ENCODE measurements at regions not wholly inside any gene's neighbourhood (a gene's known extent, or its start where the extent isn't known, plus 50 kb on each side); places are given as distances from the start of the nearest gene placed in this dataset.

DNA sequence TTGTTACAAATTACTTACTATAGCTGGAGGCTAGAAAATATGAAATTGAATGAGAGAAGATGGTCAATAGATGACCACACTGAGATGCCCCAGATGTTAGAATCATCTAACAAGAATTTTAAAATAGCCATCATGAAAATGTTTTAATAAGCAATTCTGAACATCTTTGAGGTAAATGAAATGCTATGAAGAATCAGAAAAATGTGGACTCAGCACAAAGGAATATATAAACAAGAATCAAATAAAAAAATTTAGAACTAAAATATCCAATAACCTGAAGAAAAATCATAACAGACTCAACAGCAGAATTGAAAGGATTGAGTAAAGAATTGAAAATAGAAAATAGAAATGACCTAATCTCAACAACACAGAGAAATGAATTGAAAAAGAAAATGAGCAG, 248.5 kb downstream of the PRDM9 start:
- TF ChIP-seq EZH2 (IDR thresholded peaks at IDR 0.05; ENCODE audit: low read length), result no peak
- TF ChIP-seq, protein P1, sequence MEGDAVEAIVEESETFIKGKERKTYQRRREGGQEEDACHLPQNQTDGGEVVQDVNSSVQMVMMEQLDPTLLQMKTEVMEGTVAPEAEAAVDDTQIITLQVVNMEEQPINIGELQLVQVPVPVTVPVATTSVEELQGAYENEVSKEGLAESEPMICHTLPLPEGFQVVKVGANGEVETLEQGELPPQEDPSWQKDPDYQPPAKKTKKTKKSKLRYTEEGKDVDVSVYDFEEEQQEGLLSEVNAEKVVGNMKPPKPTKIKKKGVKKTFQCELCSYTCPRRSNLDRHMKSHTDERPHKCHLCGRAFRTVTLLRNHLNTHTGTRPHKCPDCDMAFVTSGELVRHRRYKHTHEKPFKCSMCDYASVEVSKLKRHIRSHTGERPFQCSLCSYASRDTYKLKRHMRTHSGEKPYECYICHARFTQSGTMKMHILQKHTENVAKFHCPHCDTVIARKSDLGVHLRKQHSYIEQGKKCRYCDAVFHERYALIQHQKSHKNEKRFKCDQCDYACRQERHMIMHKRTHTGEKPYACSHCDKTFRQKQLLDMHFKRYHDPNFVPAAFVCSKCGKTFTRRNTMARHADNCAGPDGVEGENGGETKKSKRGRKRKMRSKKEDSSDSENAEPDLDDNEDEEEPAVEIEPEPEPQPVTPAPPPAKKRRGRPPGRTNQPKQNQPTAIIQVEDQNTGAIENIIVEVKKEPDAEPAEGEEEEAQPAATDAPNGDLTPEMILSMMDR (optimal IDR thresholded peaks at IDR 0.05 in 1 of 3, IDR thresholded peaks at IDR 0.05 in 1 of 3, conservative IDR thresholded peaks at IDR 0.05 in 1 of 3; ENCODE audit: extremely low read depth in 1 of 3, insufficient read depth in 2 of 3, low read length in 3 of 3), result no peak
